Smooth muscle cell of the brain vasculature (primary cell): ENCODE measurements at regions not wholly inside any gene's neighbourhood (a gene's known extent, or its start where the extent isn't known, plus 50 kb on each side); places are given as distances from the start of the nearest gene placed in this dataset.

Experiments used
- DNase-seq: peaks from one replicate; pipeline ENCODE4 v3.0.0-alpha.2; 2012; ENCODE audit warnings: low read depth, low spot score

- no peak for DNase-seq
Measured at GRCh38 chr4:119750048-119750447, 121.4 kb upstream of the PDE5A start.

GRCh38 chr4:119748853-119749252 lies 120.2 kb upstream of the PDE5A start:
- no peak for DNase-seq

GRCh38 chr4:119746951-119747350 lies 118.3 kb upstream of the PDE5A start:
- DNase-seq: no peak

- no peak for DNase-seq
Measured at GRCh38 chr4:119745351-119745750, 116.7 kb upstream of the PDE5A start.

GRCh38 chr4:119744580-119744979 lies 116.0 kb upstream of the PDE5A start:
- no peak for DNase-seq

GRCh38 chr4:119743644-119744043 lies 115.0 kb upstream of the PDE5A start:
- no peak for DNase-seq

GRCh38 chr4:119739796-119740195 lies 111.2 kb upstream of the PDE5A start:
- no peak for DNase-seq

GRCh38 chr4:119738901-119739300 lies 110.3 kb upstream of the PDE5A start:
- no peak for DNase-seq

- DNase-seq: no peak
Measured at GRCh38 chr4:119736559-119736958, 108.0 kb upstream of the PDE5A start.

- peak; percentile 86 for DNase-seq
Measured at GRCh38 chr4:119735165-119735651, 106.6 kb upstream of the PDE5A start.

- no peak for DNase-seq
Measured at GRCh38 chr4:119733431-119733830, 104.8 kb upstream of the PDE5A start.

- no peak for DNase-seq
Measured at GRCh38 chr4:119731778-119732177, 103.2 kb upstream of the PDE5A start.

GRCh38 chr4:119731146-119731742 lies 102.6 kb upstream of the PDE5A start:
- no peak for DNase-seq

- DNase-seq: no peak
Measured at GRCh38 chr4:119730671-119730950, 102.0 kb upstream of the PDE5A start.

- peak; percentile 23 for DNase-seq
Measured at GRCh38 chr4:119729835-119730670, 101.4 kb upstream of the PDE5A start.

- DNase-seq: no peak
Measured at GRCh38 chr4:119728692-119729593, 100.3 kb upstream of the PDE5A start.

- no peak for DNase-seq
Measured at GRCh38 chr4:119728185-119728584, 99.6 kb upstream of the PDE5A start.

GRCh38 chr4:119726505-119726904 lies 97.9 kb upstream of the PDE5A start:
- no peak for DNase-seq

- DNase-seq: no peak
Measured at GRCh38 chr4:119725688-119726330, 97.2 kb upstream of the PDE5A start.

- no peak for DNase-seq
Measured at GRCh38 chr4:119725011-119725410, 96.4 kb upstream of the PDE5A start.

- no peak for DNase-seq
Measured at GRCh38 chr4:119722670-119723069, 94.1 kb upstream of the PDE5A start.

GRCh38 chr4:119721878-119722277 lies 93.3 kb upstream of the PDE5A start:
- DNase-seq: no peak
